ENCODE measurements at regions not wholly inside any gene's neighbourhood (a gene's known extent, or its start where the extent isn't known, plus 50 kb on each side); places are given as distances from the start of the nearest gene placed in this dataset.

GRCh38 chr14:27750114-27750513, 1016.5 kb upstream of the FOXG1 start:
- no peaks in the 10 kb centered on the region for H4K20me1 ChIP-seq (ENCODE audit: insufficient read depth, low read length)
- H3K56ac ChIP-seq (ENCODE audit: extremely low read depth, insufficient read depth, low read length), result no peak overlapping the region
- H3K27me3 ChIP-seq (ENCODE audit: control insufficient read depth, insufficient read depth, low read length), result no peaks in the 10 kb centered on the region
- H3K27ac ChIP-seq (ENCODE audit: insufficient read depth, low read length), result no peak overlapping the region
- H3K4me2 ChIP-seq (ENCODE audit: low read depth, low read length), result no peak overlapping the region
- H3K9ac ChIP-seq (ENCODE audit: low read depth, low read length), result no peak overlapping the region
- H3K18ac ChIP-seq (ENCODE audit: low read depth, low read length), result no peak overlapping the region
- in situ Hi-C loops (cut with MboI; ENCODE audit: low sequenced_read_pairs), result no loop called here
- H3K4ac ChIP-seq (ENCODE audit: low read depth, low read length), result no peak overlapping the region
- no peak overlapping the region for H2BK20ac ChIP-seq (ENCODE audit: low read depth, low read length)
- dilution Hi-C loops (cut with HindIII; ENCODE audit: low sequenced_read_pairs, unreplicated experiment), result no loop called here
- intact Hi-C loops (cut with micrococcal nuclease), result no loop called here
- no peaks in the 10 kb centered on the region for H3K4me1 ChIP-seq (ENCODE audit: control insufficient read depth, insufficient read depth, low read length)
- H3K9me1 ChIP-seq (ENCODE audit: insufficient read depth, low read length), result no peaks in the 10 kb centered on the region
- H2BK5ac ChIP-seq (ENCODE audit: low read depth, low read length, poor library complexity, severe bottlenecking), result no peak overlapping the region
- H2BK120ac ChIP-seq (ENCODE audit: low read depth, low read length), result no peak overlapping the region
- POLR2A ChIA-PET (ENCODE audit: unreplicated experiment), result no interaction called here
- no peak overlapping the region for H2AK5ac ChIP-seq (ENCODE audit: low read depth, low read length)
- no peaks in the 10 kb centered on the region for H3K36me3 ChIP-seq (ENCODE audit: control insufficient read depth, insufficient read depth, low read length)
- no peak overlapping the region for H4K5ac ChIP-seq (ENCODE audit: low read depth, low read length)
- H3K23ac ChIP-seq (ENCODE audit: low read depth, low read length), result no peak overlapping the region
- H3K9me3 ChIP-seq (ENCODE audit: control insufficient read depth, insufficient read depth, low read length), result no peaks in the 10 kb centered on the region
- no peak for ATAC-seq (ENCODE audit: low read depth)
- H4K91ac ChIP-seq (ENCODE audit: insufficient read depth, low read depth, low read length), result no peak overlapping the region
- no peak overlapping the region for H2BK15ac ChIP-seq (ENCODE audit: low read depth, low read length)
- no peak overlapping the region for H2AFZ ChIP-seq (replicated peaks; ENCODE audit: low read length, poor library complexity)
- H2AK9ac ChIP-seq (replicated peaks; ENCODE audit: low read depth, low read length, poor library complexity), result no peak overlapping the region
- H3K14ac ChIP-seq (replicated peaks; ENCODE audit: low read depth, low read length), result no peak overlapping the region
- WGBS, 2 experiments (ENCODE audit: extremely low coverage in 2 of 2, insufficient read length in 1 of 2), result no CpG with 5 or more reads among the region's 4 CpGs
- no peak for TF ChIP-seq POLR2A (IDR thresholded peaks at IDR 0.05; ENCODE audit: low read depth, low read length)
- TF ChIP-seq, protein P1, sequence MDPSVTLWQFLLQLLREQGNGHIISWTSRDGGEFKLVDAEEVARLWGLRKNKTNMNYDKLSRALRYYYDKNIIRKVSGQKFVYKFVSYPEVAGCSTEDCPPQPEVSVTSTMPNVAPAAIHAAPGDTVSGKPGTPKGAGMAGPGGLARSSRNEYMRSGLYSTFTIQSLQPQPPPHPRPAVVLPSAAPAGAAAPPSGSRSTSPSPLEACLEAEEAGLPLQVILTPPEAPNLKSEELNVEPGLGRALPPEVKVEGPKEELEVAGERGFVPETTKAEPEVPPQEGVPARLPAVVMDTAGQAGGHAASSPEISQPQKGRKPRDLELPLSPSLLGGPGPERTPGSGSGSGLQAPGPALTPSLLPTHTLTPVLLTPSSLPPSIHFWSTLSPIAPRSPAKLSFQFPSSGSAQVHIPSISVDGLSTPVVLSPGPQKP (IDR thresholded peaks at IDR 0.05; ENCODE audit: borderline replicate concordance, low read depth, low read length), result no peak
- no peak for TF ChIP-seq MAZ (IDR thresholded peaks at IDR 0.05; ENCODE audit: borderline replicate concordance, low read depth, low read length)
- no peak for TF ChIP-seq SMC3 (IDR thresholded peaks at IDR 0.05; ENCODE audit: low read depth, low read length)
- TF ChIP-seq, protein P2, sequence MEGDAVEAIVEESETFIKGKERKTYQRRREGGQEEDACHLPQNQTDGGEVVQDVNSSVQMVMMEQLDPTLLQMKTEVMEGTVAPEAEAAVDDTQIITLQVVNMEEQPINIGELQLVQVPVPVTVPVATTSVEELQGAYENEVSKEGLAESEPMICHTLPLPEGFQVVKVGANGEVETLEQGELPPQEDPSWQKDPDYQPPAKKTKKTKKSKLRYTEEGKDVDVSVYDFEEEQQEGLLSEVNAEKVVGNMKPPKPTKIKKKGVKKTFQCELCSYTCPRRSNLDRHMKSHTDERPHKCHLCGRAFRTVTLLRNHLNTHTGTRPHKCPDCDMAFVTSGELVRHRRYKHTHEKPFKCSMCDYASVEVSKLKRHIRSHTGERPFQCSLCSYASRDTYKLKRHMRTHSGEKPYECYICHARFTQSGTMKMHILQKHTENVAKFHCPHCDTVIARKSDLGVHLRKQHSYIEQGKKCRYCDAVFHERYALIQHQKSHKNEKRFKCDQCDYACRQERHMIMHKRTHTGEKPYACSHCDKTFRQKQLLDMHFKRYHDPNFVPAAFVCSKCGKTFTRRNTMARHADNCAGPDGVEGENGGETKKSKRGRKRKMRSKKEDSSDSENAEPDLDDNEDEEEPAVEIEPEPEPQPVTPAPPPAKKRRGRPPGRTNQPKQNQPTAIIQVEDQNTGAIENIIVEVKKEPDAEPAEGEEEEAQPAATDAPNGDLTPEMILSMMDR (conservative IDR thresholded peaks at IDR 0.05; ENCODE audit: low read depth, low read length), result no peak
- TF ChIP-seq RFX5 (IDR thresholded peaks at IDR 0.05; ENCODE audit: low read depth, low read length), result no peak
- no peak for TF ChIP-seq MAFK (IDR thresholded peaks at IDR 0.05; ENCODE audit: low read depth, low read length)
- no peak for TF ChIP-seq CHD1 (IDR thresholded peaks at IDR 0.05; ENCODE audit: low read depth, low read length)
- TF ChIP-seq CEBPB (IDR thresholded peaks at IDR 0.05; ENCODE audit: low read depth, low read length), result no peak
- no peak for TF ChIP-seq RAD21 (IDR thresholded peaks at IDR 0.05; ENCODE audit: low read length)
- TF ChIP-seq MXI1 (IDR thresholded peaks at IDR 0.05; ENCODE audit: borderline replicate concordance, low read depth, low read length), result no peak
- no peak for TF ChIP-seq USF2 (IDR thresholded peaks at IDR 0.05; ENCODE audit: low read depth, low read length)
- no peak for TF ChIP-seq FOS (IDR thresholded peaks at IDR 0.05; ENCODE audit: low read depth, low read length)
- no peak for TF ChIP-seq NFE2L2 (IDR thresholded peaks at IDR 0.05; ENCODE audit: low read depth, low read length)
- no peak for TF ChIP-seq BHLHE40 (IDR thresholded peaks at IDR 0.05; ENCODE audit: low read depth, low read length)
- TF ChIP-seq RCOR1 (IDR thresholded peaks at IDR 0.05; ENCODE audit: insufficient replicate concordance, low read length), result no peak
- H4K8ac ChIP-seq (ENCODE audit: low read depth in 2 of 2, low read length in 2 of 2), result no peak overlapping the region
- CTCF ChIA-PET, result no interaction called here
- H3K4me3 ChIP-seq (ENCODE audit: insufficient read depth, low read depth, low read length), result no peak overlapping the region
- no peaks in the 10 kb centered on the region for H3K79me1 ChIP-seq (ENCODE audit: low read depth in 1 of 2, low read length in 2 of 2)
- no TSS peak for BruUV-seq (replicated peaks)
- no peak for DNase-seq

All from IMR-90 (cell line).